Transverse colon (tissue), 4 donors: ENCODE measurements at regions not wholly inside any gene's neighbourhood (a gene's known extent, or its start where the extent isn't known, plus 50 kb on each side); places are given as distances from the start of the nearest gene placed in this dataset.

Experiments
- DNase-seq: peaks from one replicate; pipeline ENCODE4 v3.0.0-alpha.2; 2019
- H3K27ac ChIP-seq, 4 donors: fragments of 200-600 bp; sonication (generic); 2 replicates each; pipeline ENCODE4 v1.5.1; 2016 to 2018; ENCODE audit warnings: inconsistent platforms in 4 of 4
- H3K27me3 ChIP-seq: fragments of 200-600 bp; sonication (generic); 2 replicates; pipeline ENCODE4 v1.5.1; 2017; ENCODE audit warnings: inconsistent platforms
- H3K36me3 ChIP-seq, 4 donors: fragments of 200-600 bp; sonication (generic); 2 replicates each; pipeline ENCODE4 v1.5.1; 2017 to 2019; ENCODE audit warnings: inconsistent platforms in 4 of 4
- H3K4me1 ChIP-seq, 4 donors: fragments of 200-600 bp; sonication (generic); 2 replicates each; pipeline ENCODE4 v1.5.1; 2017 to 2020; ENCODE audit warnings: inconsistent platforms in 4 of 4
- H3K4me3 ChIP-seq, 4 donors: fragments of 200-600 bp; sonication (generic); 1 replicate in 1 of 4; 2 replicates in 3 of 4; pipeline versions ENCODE4 v1.5.1 to v1.6.1; 2017 to 2019; ENCODE audit warnings: inconsistent platforms in 4 of 4
- H3K9me3 ChIP-seq, 2 donors: fragments of 200-600 bp; sonication (generic); 2 replicates each; pipeline ENCODE4 v1.5.1; 2017 to 2019; ENCODE audit warnings: inconsistent platforms in 2 of 2
- EP300 ChIP-seq: sonication (generic); formaldehyde crosslinking; IDR thresholded peaks from one replicate; pipeline ENCODE4 v1.6.1; 2017; ENCODE audit warnings: antibody characterized with exemption, low read depth
- POLR2A ChIP-seq: fragments of 450-650 bp; IDR thresholded peaks from one replicate; pipeline ENCODE4 v1.6.1; 2016; ENCODE audit warnings: antibody characterized with exemption, mild to moderate bottlenecking, moderate library complexity
- POLR2AphosphoS5 ChIP-seq, 3 donors: sonication (generic); formaldehyde crosslinking; IDR thresholded peaks; one replicate each; pipeline ENCODE4 v1.6.1; 2016; ENCODE audit warnings: antibody characterized with exemption in 3 of 3
- WGBS, 2 donors: methylation state at CpG; one replicate each; pipeline ENCODE4 v1.1.5; 2018; ENCODE audit warnings: low coverage in 1 of 2; 5-methylcytosine and 5-hydroxymethylcytosine counted together
- in situ Hi-C, 4 donors: fragments of 200-750 bp; cut with MboI; loops; one replicate each; pipeline versions ENCODE4 v1.15.0 to v1.15.1; 2017; ENCODE audit warnings: low sequenced_read_pairs in 3 of 4, low pct_ligation_motif_present in 1 of 4, low pct_unique_long_range_greater_than_20kb in 1 of 4
- intact Hi-C: fragments of 100-400 bp; cut with DNase I; formaldehyde crosslinking; loops from one replicate; pipeline ENCODE4 v1.15.1; 2023; ENCODE audit warnings: low total_unique reads
- TF ChIP-seq, protein P1 (sequence below), 5 experiments: fragments of 200-600 bp in 3 of 5; fragments of 450-650 bp in 2 of 5; sonication (generic) in 3 of 5; IDR thresholded peaks; 1 replicate in 2 of 5; 2 replicates in 3 of 5; pipeline ENCODE4 v1.5.1; 2016 to 2017; ENCODE audit warnings: antibody characterized with exemption in 5 of 5, inconsistent platforms in 3 of 5, mild to moderate bottlenecking in 2 of 5, moderate library complexity in 1 of 5

DNA sequence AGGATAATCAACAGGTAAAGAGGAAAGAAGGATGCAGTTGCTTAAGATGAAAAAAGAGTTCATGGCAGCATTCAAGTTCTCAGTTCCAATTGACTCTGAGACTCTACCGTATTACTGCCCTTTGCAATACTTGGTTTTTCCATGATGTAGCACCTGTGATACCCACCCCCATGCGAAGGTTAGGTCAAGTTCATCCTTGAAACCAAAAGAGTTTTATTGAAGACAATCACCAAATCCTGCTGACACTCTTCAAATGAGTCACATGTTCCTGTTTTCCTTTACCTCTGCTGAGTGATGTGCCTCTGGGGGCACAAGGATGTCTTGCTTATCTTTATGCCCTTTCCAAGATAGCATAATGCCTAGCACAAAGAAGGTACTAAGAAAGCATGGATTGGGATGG lies 111.3 kb upstream of the SLC7A14 start:
- 74 to 100% methylated on average over 2 of the region's 2 CpGs for WGBS, 2 donors
- H3K9me3 ChIP-seq = no peaks in the 10 kb centered on the region
- in situ Hi-C loops (loop anchor here in 3 of 4 donors (10.0 to 25.0 kb wide), 3 partner anchors 282 to 385 kb away; partner anchors contain the start of gene CLDN11 (in 2 of the 3)), intact Hi-C loops (no loop called here)
- H3K27me3 ChIP-seq = no peaks in the 10 kb centered on the region
- DNase-seq = no peak
- TF ChIP-seq EP300 (no peak), POLR2AphosphoS5 (IDR thresholded peaks at IDR 0.05) (no peak), POLR2A (no peak)
- TF ChIP-seq, protein P1, sequence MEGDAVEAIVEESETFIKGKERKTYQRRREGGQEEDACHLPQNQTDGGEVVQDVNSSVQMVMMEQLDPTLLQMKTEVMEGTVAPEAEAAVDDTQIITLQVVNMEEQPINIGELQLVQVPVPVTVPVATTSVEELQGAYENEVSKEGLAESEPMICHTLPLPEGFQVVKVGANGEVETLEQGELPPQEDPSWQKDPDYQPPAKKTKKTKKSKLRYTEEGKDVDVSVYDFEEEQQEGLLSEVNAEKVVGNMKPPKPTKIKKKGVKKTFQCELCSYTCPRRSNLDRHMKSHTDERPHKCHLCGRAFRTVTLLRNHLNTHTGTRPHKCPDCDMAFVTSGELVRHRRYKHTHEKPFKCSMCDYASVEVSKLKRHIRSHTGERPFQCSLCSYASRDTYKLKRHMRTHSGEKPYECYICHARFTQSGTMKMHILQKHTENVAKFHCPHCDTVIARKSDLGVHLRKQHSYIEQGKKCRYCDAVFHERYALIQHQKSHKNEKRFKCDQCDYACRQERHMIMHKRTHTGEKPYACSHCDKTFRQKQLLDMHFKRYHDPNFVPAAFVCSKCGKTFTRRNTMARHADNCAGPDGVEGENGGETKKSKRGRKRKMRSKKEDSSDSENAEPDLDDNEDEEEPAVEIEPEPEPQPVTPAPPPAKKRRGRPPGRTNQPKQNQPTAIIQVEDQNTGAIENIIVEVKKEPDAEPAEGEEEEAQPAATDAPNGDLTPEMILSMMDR (IDR thresholded peaks at IDR 0.05) = no peak
- no peaks in the 10 kb centered on the region for H3K4me1 ChIP-seq
- no peaks in the 10 kb centered on the region for H3K36me3 ChIP-seq
- H3K4me3 ChIP-seq = no peak overlapping the region
- H3K27ac ChIP-seq = no peak overlapping the region

DNA sequence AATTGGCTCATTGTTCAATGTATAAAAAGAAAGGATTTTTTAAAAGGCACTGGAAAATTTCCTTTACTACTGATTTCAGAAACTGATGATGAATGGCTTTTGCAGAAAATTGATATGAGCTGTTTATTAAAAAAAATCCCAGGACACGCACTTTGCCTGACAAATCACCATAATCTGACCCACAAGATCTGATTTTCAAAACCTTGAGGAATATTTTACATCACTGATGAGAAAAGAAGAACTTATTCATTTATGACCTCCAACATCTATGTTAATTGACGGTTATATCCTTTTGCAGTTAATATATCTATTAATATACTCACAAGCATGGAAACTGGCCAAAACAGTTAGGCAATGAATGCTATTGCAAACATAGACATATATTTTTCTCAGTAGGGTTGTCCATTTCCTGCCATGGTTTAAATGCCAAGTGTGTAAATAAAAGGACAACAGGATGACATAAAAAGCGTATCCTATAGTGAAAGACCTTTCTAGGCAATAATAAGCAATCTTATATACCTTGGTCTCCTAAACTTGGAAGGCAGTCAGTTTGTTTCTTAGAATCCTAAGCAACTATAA lies 109.7 kb upstream of the SLC7A14 start:
- H3K9me3 ChIP-seq = no peaks in the 10 kb centered on the region
- intact Hi-C loops (no loop called here), in situ Hi-C loops (loop anchor here in 3 of 4 donors (10.0 to 25.0 kb wide), 3 partner anchors 281 to 383 kb away; partner anchors contain the start of gene CLDN11 (in 2 of the 3))
- H3K36me3 ChIP-seq = no peaks in the 10 kb centered on the region
- 91 to 93% methylated on average over 2 to 3 of the region's 3 CpGs for whole genome bisulfite sequencing, 2 donors
- TF ChIP-seq, protein P1 (IDR thresholded peaks at IDR 0.05) = no peak
- TF ChIP-seq POLR2AphosphoS5 (IDR thresholded peaks at IDR 0.05) = no peak
- TF ChIP-seq POLR2A = no peak
- no peak for TF ChIP-seq EP300
- DNase-seq = no peak
- no peaks in the 10 kb centered on the region for H3K4me1 ChIP-seq
- no peak overlapping the region for H3K4me3 ChIP-seq
- H3K27me3 ChIP-seq = no peaks in the 10 kb centered on the region
- no peak overlapping the region for H3K27ac ChIP-seq

DNA sequence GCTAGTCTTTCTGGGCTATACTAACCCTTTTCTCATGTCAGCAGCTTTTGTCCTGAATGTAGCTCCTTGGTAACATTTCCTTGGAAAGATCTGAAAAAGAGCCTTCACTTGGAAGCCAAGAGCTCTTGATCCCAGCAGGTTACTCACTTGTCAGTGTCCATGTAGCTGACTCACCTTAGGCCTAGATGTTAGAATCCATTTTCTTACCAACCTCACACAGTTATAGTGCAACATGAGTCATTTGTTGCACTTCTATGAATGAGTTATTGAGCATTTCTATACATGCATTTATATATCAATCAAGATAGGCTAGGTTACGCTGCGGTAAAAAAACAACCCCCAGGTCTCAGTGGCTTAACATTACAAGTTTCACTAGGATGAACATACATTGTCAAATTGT lies 106.8 kb upstream of the SLC7A14 start:
- Histone ChIP-seq H3K4me3 (no peak overlapping the region), H3K27ac (no peak overlapping the region), H3K9me3 (no peaks in the 10 kb centered on the region), H3K36me3 (no peaks in the 10 kb centered on the region), H3K4me1 (no peaks in the 10 kb centered on the region), H3K27me3 (no peaks in the 10 kb centered on the region)
- intact Hi-C loops = no loop called here
- DNase-seq = no peak
- in situ Hi-C loops = loop anchor here in 3 of 4 donors (10.0 to 25.0 kb wide), 3 partner anchors 278 to 380 kb away; partner anchors contain the start of gene CLDN11 (in 2 of the 3)
- TF ChIP-seq, protein P1 (IDR thresholded peaks at IDR 0.05) = no peak
- no peak for TF ChIP-seq POLR2A
- TF ChIP-seq POLR2AphosphoS5 (IDR thresholded peaks at IDR 0.05) = no peak
- no peak for TF ChIP-seq EP300
- WGBS, 2 donors = 96 to 100% methylated on average over 2 of the region's 2 CpGs

DNA sequence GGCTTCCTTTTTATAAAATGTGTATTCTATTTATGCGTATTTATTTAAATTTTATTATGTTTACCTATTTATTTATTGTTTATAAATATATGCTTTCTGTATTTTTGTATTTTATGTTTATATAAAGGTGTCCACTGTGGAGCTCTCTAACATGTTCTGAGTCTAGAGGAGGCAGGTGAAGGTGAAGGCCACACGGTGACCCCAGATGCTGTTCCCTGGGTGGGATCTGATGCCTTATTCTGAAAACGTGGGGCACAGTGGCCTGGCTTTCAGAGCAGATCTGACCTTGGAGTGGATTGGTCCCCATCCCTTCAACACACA lies 104.7 kb upstream of the SLC7A14 start:
- H3K27ac ChIP-seq = no peak overlapping the region
- H3K27me3 ChIP-seq = no peaks in the 10 kb centered on the region
- DNase-seq = no peak
- no peaks in the 10 kb centered on the region for H3K9me3 ChIP-seq
- H3K36me3 ChIP-seq = no peaks in the 10 kb centered on the region
- no peaks in the 10 kb centered on the region for H3K4me1 ChIP-seq
- in situ Hi-C loops (loop anchor here in 3 of 4 donors (10.0 to 25.0 kb wide), 3 partner anchors 276 to 378 kb away; partner anchors contain the start of gene CLDN11 (in 2 of the 3)), intact Hi-C loops (no loop called here)
- H3K4me3 ChIP-seq = no peak overlapping the region
- 36 to 47% methylated on average over 2 to 3 of the region's 3 CpGs for WGBS, 2 donors
- TF ChIP-seq, protein P1 (IDR thresholded peaks at IDR 0.05) = no peak
- no peak for TF ChIP-seq POLR2A
- TF ChIP-seq EP300 = no peak
